ENCODE measurements at regions not wholly inside any gene's neighbourhood (a gene's known extent, or its start where the extent isn't known, plus 50 kb on each side); places are given as distances from the start of the nearest gene placed in this dataset.

DNA sequence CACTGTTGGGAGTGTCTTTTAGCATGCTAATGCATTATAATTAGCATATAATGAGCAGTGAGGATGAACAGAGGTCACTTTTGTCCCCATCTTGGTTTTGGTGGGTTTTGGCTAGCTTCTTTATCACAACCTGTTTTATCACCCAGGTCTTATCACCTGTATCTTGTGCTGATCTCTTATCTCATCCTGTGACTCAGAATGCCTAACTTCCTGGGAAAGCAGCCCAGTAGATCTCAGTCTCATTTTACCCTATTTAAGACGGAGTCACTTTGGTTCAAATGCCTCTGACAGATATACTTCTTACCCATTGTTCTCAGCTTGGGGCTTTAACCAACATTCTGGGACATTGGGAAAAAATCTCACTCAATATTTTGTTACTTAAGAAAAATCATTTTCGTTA is 348.7 kb downstream of the PBX1 start:
- H3K27ac ChIP-seq (ENCODE audit: insufficient read depth, low read length), result no peak overlapping the region
- DNase-seq (no peak), ATAC-seq (ENCODE audit: low read depth) (no peak)
- CTCF ChIA-PET, result interaction anchor here (1.4 kb wide), 1 partner anchor 22 kb away, joined by 3 read pairs; no protein-coding TSS in a partner anchor
- no peak overlapping the region for H3K23ac ChIP-seq (ENCODE audit: low read depth, low read length)
- dilution Hi-C loops (cut with HindIII; ENCODE audit: low sequenced_read_pairs, unreplicated experiment), result no loop called here
- H3K56ac ChIP-seq (ENCODE audit: extremely low read depth, insufficient read depth, low read length), result no peak overlapping the region
- no peaks in the 10 kb centered on the region for H3K36me3 ChIP-seq (ENCODE audit: control insufficient read depth, insufficient read depth, low read length)
- no peak overlapping the region for H2BK20ac ChIP-seq (ENCODE audit: low read depth, low read length)
- no peaks in the 10 kb centered on the region; the same call in 1 of the 2 replicates for H3K27me3 ChIP-seq (ENCODE audit: control insufficient read depth, insufficient read depth, low read length)
- H2BK120ac ChIP-seq (ENCODE audit: low read depth, low read length), result no peak overlapping the region
- POLR2A ChIA-PET (ENCODE audit: unreplicated experiment), result no interaction called here
- H3K79me1 ChIP-seq (ENCODE audit: low read depth in 1 of 2, low read length in 2 of 2), result no peaks in the 10 kb centered on the region
- no peaks in the 10 kb centered on the region for H3K9me1 ChIP-seq (ENCODE audit: insufficient read depth, low read length)
- H3K18ac ChIP-seq (ENCODE audit: low read depth, low read length), result no peak overlapping the region
- intact Hi-C loops (cut with micrococcal nuclease), result no loop called here
- no peak overlapping the region for H4K8ac ChIP-seq (ENCODE audit: low read depth in 2 of 2, low read length in 2 of 2)
- H3K4me1 ChIP-seq (ENCODE audit: control insufficient read depth, insufficient read depth, low read length), result no peaks in the 10 kb centered on the region
- H4K20me1 ChIP-seq (ENCODE audit: insufficient read depth, low read length), result no peaks in the 10 kb centered on the region
- no peak overlapping the region for H3K4me2 ChIP-seq (ENCODE audit: low read depth, low read length)
- no peak overlapping the region for H4K5ac ChIP-seq (ENCODE audit: low read depth, low read length)
- H2AK5ac ChIP-seq (ENCODE audit: low read depth, low read length), result no peak overlapping the region
- no peaks in the 10 kb centered on the region for H3K9me3 ChIP-seq (ENCODE audit: control insufficient read depth, insufficient read depth, low read length)
- in situ Hi-C loops (cut with MboI; ENCODE audit: low sequenced_read_pairs), result no loop called here
- WGBS, 2 experiments (ENCODE audit: extremely low coverage in 2 of 2, insufficient read length in 1 of 2), result no CpG with 5 or more reads among the region's 2 CpGs
- no peak overlapping the region for H2BK5ac ChIP-seq (ENCODE audit: low read depth, low read length, poor library complexity, severe bottlenecking)
- H4K91ac ChIP-seq (ENCODE audit: insufficient read depth, low read depth, low read length), result no peak overlapping the region
- no peak overlapping the region for H3K14ac ChIP-seq (replicated peaks; ENCODE audit: low read depth, low read length)
- no peak overlapping the region for H3K4ac ChIP-seq (ENCODE audit: low read depth, low read length)
- BruUV-seq (replicated peaks), result no TSS peak
- no peak overlapping the region for H2BK15ac ChIP-seq (ENCODE audit: low read depth, low read length)
- no peak overlapping the region for H3K9ac ChIP-seq (ENCODE audit: low read depth, low read length)
- H3K4me3 ChIP-seq (ENCODE audit: insufficient read depth, low read depth, low read length), result no peak overlapping the region
- no peak for TF ChIP-seq BHLHE40 (IDR thresholded peaks at IDR 0.05; ENCODE audit: low read depth, low read length)
- TF ChIP-seq MAFK (IDR thresholded peaks at IDR 0.05; ENCODE audit: low read depth, low read length), result no peak
- TF ChIP-seq MXI1 (IDR thresholded peaks at IDR 0.05; ENCODE audit: borderline replicate concordance, low read depth, low read length), result no peak
- TF ChIP-seq USF2 (IDR thresholded peaks at IDR 0.05; ENCODE audit: low read depth, low read length), result no peak
- no peak for TF ChIP-seq RCOR1 (IDR thresholded peaks at IDR 0.05; ENCODE audit: insufficient replicate concordance, low read length)
- no peak for TF ChIP-seq RFX5 (IDR thresholded peaks at IDR 0.05; ENCODE audit: low read depth, low read length)
- TF ChIP-seq CEBPB (IDR thresholded peaks at IDR 0.05; ENCODE audit: low read depth, low read length), result no peak
- TF ChIP-seq MAZ (IDR thresholded peaks at IDR 0.05; ENCODE audit: borderline replicate concordance, low read depth, low read length), result no peak
- TF ChIP-seq CTCF (conservative IDR thresholded peaks at IDR 0.05; ENCODE audit: low read depth, low read length), result no peak
- TF ChIP-seq RAD21 (IDR thresholded peaks at IDR 0.05; ENCODE audit: low read length), result no peak
- no peak for TF ChIP-seq SMC3 (IDR thresholded peaks at IDR 0.05; ENCODE audit: low read depth, low read length)
- no peak overlapping the region for H2AFZ ChIP-seq (replicated peaks; ENCODE audit: low read length, poor library complexity)
- H2AK9ac ChIP-seq (replicated peaks; ENCODE audit: low read depth, low read length, poor library complexity), result no peak overlapping the region

Measured in IMR-90 (cell line).